ENCODE measurements at regions not wholly inside any gene's neighbourhood (a gene's known extent, or its start where the extent isn't known, plus 50 kb on each side); places are given as distances from the start of the nearest gene placed in this dataset.
"Not testable (repeated sequence)": the region's sequence is repeated elsewhere in the genome, so short reads cannot be mapped to it uniquely, and the experiment has no call there.

GRCh38 chr11:98621767-98622166, 399.0 kb upstream of the CNTN5 start:
- no peak for DNase-seq

GRCh38 chr11:98625526-98625925, 395.2 kb upstream of the CNTN5 start:
- DNase-seq = no peak

- no peak for DNase-seq
Observed at GRCh38 chr11:98630736-98631135, 390.0 kb upstream of the CNTN5 start.

GRCh38 chr11:98657711-98658110, 363.0 kb upstream of the CNTN5 start:
- DNase-seq = no peak

GRCh38 chr11:98659431-98659830, 361.3 kb upstream of the CNTN5 start:
- no peak for DNase-seq

- DNase-seq = no peak
Observed at GRCh38 chr11:98674390-98674789, 346.4 kb upstream of the CNTN5 start.

GRCh38 chr11:98679673-98680072, 341.1 kb upstream of the CNTN5 start:
- no peak for DNase-seq

- DNase-seq = no peak
Observed at GRCh38 chr11:98701541-98701940, 319.2 kb upstream of the CNTN5 start.

- no peak for DNase-seq
Observed at GRCh38 chr11:98703779-98704556, 316.8 kb upstream of the CNTN5 start.

GRCh38 chr11:98710026-98710425, 310.7 kb upstream of the CNTN5 start:
- DNase-seq = no peak

- DNase-seq = no peak
Observed at GRCh38 chr11:98710986-98711385, 309.8 kb upstream of the CNTN5 start.

- DNase-seq = no peak
Observed at GRCh38 chr11:98720951-98721350, 299.8 kb upstream of the CNTN5 start.

- no peak for DNase-seq
Observed at GRCh38 chr11:98725471-98725870, 295.3 kb upstream of the CNTN5 start.

GRCh38 chr11:98728421-98728820, 292.3 kb upstream of the CNTN5 start:
- no peak for DNase-seq

- no peak for DNase-seq
Observed at GRCh38 chr11:98729118-98729517, 291.6 kb upstream of the CNTN5 start.

- DNase-seq = no peak
Observed at GRCh38 chr11:98732947-98733346, 287.8 kb upstream of the CNTN5 start.

- not testable (repeated sequence) for DNase-seq
Observed at GRCh38 chr11:98733378-98733777, 287.4 kb upstream of the CNTN5 start.

GRCh38 chr11:98734686-98735085, 286.1 kb upstream of the CNTN5 start:
- DNase-seq = no peak

- no peak for DNase-seq
Observed at GRCh38 chr11:98736833-98737232, 283.9 kb upstream of the CNTN5 start.

GRCh38 chr11:98740321-98740720, 280.4 kb upstream of the CNTN5 start:
- no peak for DNase-seq

- not testable (repeated sequence) for DNase-seq
Observed at GRCh38 chr11:98763446-98763845, 257.3 kb upstream of the CNTN5 start.

GRCh38 chr11:98766903-98767302, 253.8 kb upstream of the CNTN5 start:
- DNase-seq = no peak

- not testable (repeated sequence) for DNase-seq
Observed at GRCh38 chr11:98770046-98770445, 250.7 kb upstream of the CNTN5 start.

GRCh38 chr11:98771791-98772190, 249.0 kb upstream of the CNTN5 start:
- no peak for DNase-seq

GRCh38 chr11:98772893-98773292, 247.9 kb upstream of the CNTN5 start:
- no peak for DNase-seq
